Spinal cord (tissue), 9 donors: ENCODE measurements at regions not wholly inside any gene's neighbourhood (a gene's known extent, or its start where the extent isn't known, plus 50 kb on each side); places are given as distances from the start of the nearest gene placed in this dataset.

Source experiments
- DNase-seq, 6 donors: peaks; one replicate each; pipeline versions ENCODE4 v3.0.0 to v3.0.0-alpha.2; 2013 to 2015; ENCODE audit warnings: low spot score in 6 of 6, low read depth in 4 of 6
- H3K27ac ChIP-seq: one replicate; pipeline ENCODE4 v1.5.1; 2013; ENCODE audit warnings: low read depth, low read length, control low read depth
- H3K27me3 ChIP-seq: one replicate; pipeline ENCODE4 v1.6.1; 2013; ENCODE audit warnings: low read length; ENCODE audit not compliant: control insufficient read depth, insufficient read depth
- H3K36me3 ChIP-seq: one replicate; pipeline ENCODE4 v1.6.1; 2013; ENCODE audit warnings: low read length; ENCODE audit not compliant: control insufficient read depth, insufficient read depth
- H3K4me1 ChIP-seq: one replicate; pipeline ENCODE4 v1.6.1; 2013; ENCODE audit warnings: low read length; ENCODE audit not compliant: control insufficient read depth, insufficient read depth
- H3K4me3 ChIP-seq: one replicate; pipeline ENCODE4 v1.5.1; 2013; ENCODE audit warnings: low read depth, low read length, control low read depth
- H3K9me3 ChIP-seq: one replicate; pipeline ENCODE4 v1.6.1; 2013; ENCODE audit warnings: low read length; ENCODE audit not compliant: control insufficient read depth, insufficient read depth
- WGBS: methylation state at CpG from one replicate; pipeline ENCODE4 v1.1.5; 2013; ENCODE audit warnings: missing lambda C conversion rate; ENCODE audit not compliant: insufficient coverage; 5-methylcytosine and 5-hydroxymethylcytosine counted together
- donor health status: healthy.

GRCh38 chr9:29209748-29210291, 1636.5 kb upstream of the C9orf72 start:
- peaks cover 25% of the 10 kb centered on the region for H3K4me1 ChIP-seq
- no peak overlapping the region for H3K4me3 ChIP-seq
- peak in 1 of 6 donors; percentile 79 for DNase-seq
- H3K27me3 ChIP-seq = peaks cover 21% of the 10 kb centered on the region
- 17% methylated on average over 1 of the region's 2 CpGs for WGBS
- no peak overlapping the region for H3K27ac ChIP-seq
- H3K36me3 ChIP-seq = no peaks in the 10 kb centered on the region
- no peaks in the 10 kb centered on the region for H3K9me3 ChIP-seq

GRCh38 chr9:29211003-29211579, 1637.8 kb upstream of the C9orf72 start:
- peak overlapping the region; percentile 61 for H3K27ac ChIP-seq
- H3K27me3 ChIP-seq = peaks cover 30% of the 10 kb centered on the region
- H3K4me3 ChIP-seq = peak overlapping the region; percentile 65
- H3K36me3 ChIP-seq = no peaks in the 10 kb centered on the region
- 33% methylated on average over 2 of the region's 6 CpGs for WGBS
- peaks cover 28% of the 10 kb centered on the region for H3K4me1 ChIP-seq
- no peaks in the 10 kb centered on the region for H3K9me3 ChIP-seq
- DNase-seq = peak in 1 of 6 donors; percentile 68

GRCh38 chr9:29211580-29212396, 1638.5 kb upstream of the C9orf72 start:
- no peaks in the 10 kb centered on the region for H3K36me3 ChIP-seq
- peak overlapping the region; percentile 61 for H3K27ac ChIP-seq
- peaks cover 28% of the 10 kb centered on the region for H3K4me1 ChIP-seq
- under 1% methylated on average over 48 of the region's 51 CpGs for WGBS
- H3K27me3 ChIP-seq = peaks cover 30% of the 10 kb centered on the region
- H3K9me3 ChIP-seq = no peaks in the 10 kb centered on the region
- DNase-seq = peak in 3 of 6 donors; percentile 56 to 92 (median 85)
- peak overlapping the region; percentile 72 for H3K4me3 ChIP-seq

- H3K4me1 ChIP-seq = peaks cover 28% of the 10 kb centered on the region
- no peaks in the 10 kb centered on the region for H3K36me3 ChIP-seq
- DNase-seq = peak in 3 of 6 donors; percentile 38 to 77 (median 67)
- H3K27ac ChIP-seq = no peak overlapping the region
- WGBS = 0% methylated on average over 46 of the region's 54 CpGs
- no peaks in the 10 kb centered on the region for H3K9me3 ChIP-seq
- peak overlapping the region; percentile 72 for H3K4me3 ChIP-seq
- H3K27me3 ChIP-seq = peaks cover 30% of the 10 kb centered on the region
These were observed 1639.4 kb upstream of the C9orf72 start for GRCh38 chr9:29212397-29213387.

- WGBS = under 1% methylated on average over 48 of the region's 57 CpGs
- H3K4me1 ChIP-seq = peaks cover 28% of the 10 kb centered on the region
- peaks cover 30% of the 10 kb centered on the region for H3K27me3 ChIP-seq
- H3K4me3 ChIP-seq = peak within 1 kb of the TSS; percentile 72
- no peaks in the 10 kb centered on the region for H3K36me3 ChIP-seq
- H3K9me3 ChIP-seq = no peaks in the 10 kb centered on the region
- peak in 4 of 6 donors; percentile 42 to 87 (median 74) for DNase-seq
- H3K27ac ChIP-seq = peak within 1 kb of the TSS; percentile 65
These were observed 1640.3 kb upstream of the C9orf72 start, which contains the start of gene LINGO2 for GRCh38 chr9:29213417-29214153. TSS of gene LINGO2 (minus strand) at chr9:29213601.

GRCh38 chr9:29214154-29214689, 1640.9 kb upstream of the C9orf72 start:
- Histone ChIP-seq H3K27me3 (peaks cover 30% of the 10 kb centered on the region), H3K9me3 (no peaks in the 10 kb centered on the region), H3K36me3 (no peaks in the 10 kb centered on the region), H3K27ac (peak overlapping the region; percentile 0), H3K4me3 (peak overlapping the region; percentile 72), H3K4me1 (peaks cover 28% of the 10 kb centered on the region)
- peak in 3 of 6 donors; percentile 52 to 91 (median 78) for DNase-seq
- WGBS = 0% methylated on average over 9 of the region's 18 CpGs

- Histone ChIP-seq H3K27ac (peak overlapping the region; percentile 16), H3K9me3 (no peaks in the 10 kb centered on the region), H3K4me3 (peak overlapping the region; percentile 72), H3K4me1 (peaks cover 28% of the 10 kb centered on the region), H3K27me3 (peaks cover 30% of the 10 kb centered on the region), H3K36me3 (no peaks in the 10 kb centered on the region)
- under 1% methylated on average over 29 of the region's 31 CpGs for WGBS
- peak in 2 of 6 donors; percentile 49 to 66 for DNase-seq
These were observed 1641.5 kb upstream of the C9orf72 start for GRCh38 chr9:29214690-29215253.

- Histone ChIP-seq H3K27me3 (peaks cover 19% of the 10 kb centered on the region), H3K36me3 (no peaks in the 10 kb centered on the region), H3K4me3 (no peak overlapping the region), H3K27ac (no peak overlapping the region), H3K4me1 (peaks cover 16% of the 10 kb centered on the region), H3K9me3 (no peaks in the 10 kb centered on the region)
- DNase-seq = peak in 1 of 6 donors; percentile 57
- no CpG with 5 or more reads among the region's 1 CpG for WGBS
These were observed 1644.7 kb upstream of the C9orf72 start for GRCh38 chr9:29217966-29218365.
